Osteoblast (primary cell): ENCODE measurements at regions not wholly inside any gene's neighbourhood (a gene's known extent, or its start where the extent isn't known, plus 50 kb on each side); places are given as distances from the start of the nearest gene placed in this dataset.

ENCODE experiments used
- DNase-seq: peaks from one replicate; pipeline ENCODE4 v3.0.0; 2011; ENCODE audit warnings: low spot score, mixed read lengths; ENCODE audit not compliant: insufficient read length; ENCODE audit errors: missing footprints
- H2AFZ ChIP-seq: 2 replicates; pipeline ENCODE4 v1.6.0; 2011; ENCODE audit warnings: mild to moderate bottlenecking, low read length
- H3K27ac ChIP-seq: 2 replicates; pipeline ENCODE4 v1.5.1; 2011; ENCODE audit warnings: mild to moderate bottlenecking, low read depth, low read length, moderate library complexity
- H3K27me3 ChIP-seq: 2 replicates; pipeline ENCODE4 v1.6.0; 2012; ENCODE audit warnings: mild to moderate bottlenecking, control low read depth, inconsistent platforms, low read length, moderate library complexity; ENCODE audit not compliant: insufficient read depth
- H3K36me3 ChIP-seq: 2 replicates; pipeline ENCODE4 v1.5.1; 2011; ENCODE audit warnings: mild to moderate bottlenecking, low read length, control low read depth, moderate library complexity; ENCODE audit not compliant: insufficient read depth
- H3K4me1 ChIP-seq: 2 replicates; pipeline ENCODE4 v1.5.1; 2011; ENCODE audit warnings: mild to moderate bottlenecking, low read length, control low read depth, moderate library complexity; ENCODE audit not compliant: insufficient read depth
- H3K4me2 ChIP-seq: 2 replicates; pipeline ENCODE4 v1.6.0; 2011; ENCODE audit warnings: mild to moderate bottlenecking, low read length; ENCODE audit not compliant: insufficient read depth
- H3K4me3 ChIP-seq: fragments of 200-600 bp; sonication (generic); 3 replicates; pipeline ENCODE4 v1.5.1; 2012; ENCODE audit warnings: mild to moderate bottlenecking, low read length, inconsistent platforms; ENCODE audit not compliant: insufficient read depth
- H3K79me2 ChIP-seq: 2 replicates; pipeline ENCODE4 v1.6.0; 2012; ENCODE audit warnings: mild to moderate bottlenecking, low read length, control low read depth, inconsistent platforms; ENCODE audit not compliant: insufficient read depth
- H3K9me3 ChIP-seq: 2 replicates; pipeline ENCODE4 v1.5.1; 2011; ENCODE audit warnings: low read depth, low read length, control low read depth
- H4K20me1 ChIP-seq: 2 replicates; pipeline ENCODE4 v1.6.0; 2012; ENCODE audit warnings: mild to moderate bottlenecking, low read length, control low read depth; ENCODE audit not compliant: insufficient read depth
- TF ChIP-seq, protein P1 (sequence below): IDR thresholded peaks from 2 replicates; pipeline ENCODE4 v1.5.1; 2011; ENCODE audit warnings: mild to moderate bottlenecking, low read depth, low read length, moderate library complexity; ENCODE audit errors: extremely low read depth

DNA sequence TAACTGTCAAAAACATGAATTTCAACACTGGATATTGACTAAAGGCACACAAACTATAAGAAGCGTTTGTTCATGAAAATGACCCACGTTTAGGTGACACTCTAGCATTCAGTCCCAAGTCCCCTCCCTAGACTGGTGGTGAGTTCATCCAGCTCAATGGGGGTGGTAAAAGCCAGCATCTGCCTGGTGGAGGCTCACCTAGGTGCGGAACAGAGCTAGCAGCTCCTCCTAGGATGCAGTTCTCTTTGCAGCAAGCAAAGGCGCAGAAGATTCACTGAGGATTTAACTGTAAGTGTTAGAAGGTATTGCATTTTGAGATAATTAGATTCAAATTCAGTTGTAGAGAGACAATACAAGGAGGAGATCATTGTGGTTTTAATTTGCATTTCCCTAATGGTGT lies 87.6 kb downstream of the VSTM2A start:
- no peak for DNase-seq
- Histone ChIP-seq H3K9me3 (no peaks in the 10 kb centered on the region), H3K27me3 (no peaks in the 10 kb centered on the region), H3K4me2 (no peak overlapping the region), H2AFZ (no peak overlapping the region), H3K27ac (no peak overlapping the region), H4K20me1 (no peaks in the 10 kb centered on the region), H3K4me1 (no peaks in the 10 kb centered on the region), H3K36me3 (no peaks in the 10 kb centered on the region), H3K4me3 (no peak overlapping the region), H3K79me2 (no peaks in the 10 kb centered on the region)
- TF ChIP-seq, protein P1, sequence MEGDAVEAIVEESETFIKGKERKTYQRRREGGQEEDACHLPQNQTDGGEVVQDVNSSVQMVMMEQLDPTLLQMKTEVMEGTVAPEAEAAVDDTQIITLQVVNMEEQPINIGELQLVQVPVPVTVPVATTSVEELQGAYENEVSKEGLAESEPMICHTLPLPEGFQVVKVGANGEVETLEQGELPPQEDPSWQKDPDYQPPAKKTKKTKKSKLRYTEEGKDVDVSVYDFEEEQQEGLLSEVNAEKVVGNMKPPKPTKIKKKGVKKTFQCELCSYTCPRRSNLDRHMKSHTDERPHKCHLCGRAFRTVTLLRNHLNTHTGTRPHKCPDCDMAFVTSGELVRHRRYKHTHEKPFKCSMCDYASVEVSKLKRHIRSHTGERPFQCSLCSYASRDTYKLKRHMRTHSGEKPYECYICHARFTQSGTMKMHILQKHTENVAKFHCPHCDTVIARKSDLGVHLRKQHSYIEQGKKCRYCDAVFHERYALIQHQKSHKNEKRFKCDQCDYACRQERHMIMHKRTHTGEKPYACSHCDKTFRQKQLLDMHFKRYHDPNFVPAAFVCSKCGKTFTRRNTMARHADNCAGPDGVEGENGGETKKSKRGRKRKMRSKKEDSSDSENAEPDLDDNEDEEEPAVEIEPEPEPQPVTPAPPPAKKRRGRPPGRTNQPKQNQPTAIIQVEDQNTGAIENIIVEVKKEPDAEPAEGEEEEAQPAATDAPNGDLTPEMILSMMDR: no peak

DNA sequence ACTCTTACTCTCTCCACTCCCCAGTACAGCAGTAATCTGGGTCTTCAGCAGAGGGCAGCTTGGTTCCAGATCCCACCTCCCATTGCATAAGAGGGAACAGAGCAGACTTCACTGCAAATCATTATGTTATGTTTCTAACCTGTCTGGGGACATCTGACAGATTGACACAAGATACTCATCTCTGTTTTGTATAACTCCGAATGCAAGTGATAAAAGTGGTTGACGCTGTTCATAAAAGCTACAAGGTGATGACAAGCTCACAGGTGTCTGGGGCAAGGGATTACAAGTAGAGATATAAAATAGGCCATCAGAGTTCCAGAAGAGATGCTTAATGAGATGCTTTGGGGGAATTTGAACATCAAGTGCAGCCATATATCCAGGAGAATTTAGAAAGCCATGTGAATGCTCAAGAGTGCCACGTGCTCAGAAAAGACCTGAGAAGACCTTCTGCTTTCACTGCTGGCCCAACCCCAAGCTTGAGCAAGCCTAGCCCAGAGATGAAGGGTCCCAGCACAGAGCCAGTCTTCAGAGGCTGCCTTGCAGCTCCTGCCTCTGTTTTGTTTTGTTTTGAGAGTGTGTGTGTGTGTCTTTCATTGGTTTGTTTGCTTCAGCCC lies 80.6 kb downstream of the VSTM2A start:
- no peak for DNase-seq

More for the DNA sequence above, 80.6 kb downstream of the VSTM2A start:
- Histone ChIP-seq H3K4me1 (no peaks in the 10 kb centered on the region), H3K4me3 (no peak overlapping the region), H3K27ac (no peak overlapping the region), H3K36me3 (no peaks in the 10 kb centered on the region), H3K27me3 (no peaks in the 10 kb centered on the region), H3K9me3 (no peaks in the 10 kb centered on the region), H3K79me2 (no peaks in the 10 kb centered on the region), H4K20me1 (no peaks in the 10 kb centered on the region), H2AFZ (no peak overlapping the region), H3K4me2 (no peak overlapping the region)
- TF ChIP-seq, protein P1: no peak
